SK-N-MC (cell line): ENCODE measurements at regions not wholly inside any gene's neighbourhood (a gene's known extent, or its start where the extent isn't known, plus 50 kb on each side); places are given as distances from the start of the nearest gene placed in this dataset.

Source experiments
- EZH2 ChIP-seq: fragments of 200-600 bp; sonication (generic); IDR thresholded peaks from one replicate; pipeline ENCODE4 v1.6.1; 2017; ENCODE audit warnings: antibody characterized with exemption
- POLR2AphosphoS5 ChIP-seq: IDR thresholded peaks from 2 replicates; pipeline ENCODE4 v1.6.1; 2012; ENCODE audit warnings: mild to moderate bottlenecking, low read depth, low read length, borderline replicate concordance

DNA sequence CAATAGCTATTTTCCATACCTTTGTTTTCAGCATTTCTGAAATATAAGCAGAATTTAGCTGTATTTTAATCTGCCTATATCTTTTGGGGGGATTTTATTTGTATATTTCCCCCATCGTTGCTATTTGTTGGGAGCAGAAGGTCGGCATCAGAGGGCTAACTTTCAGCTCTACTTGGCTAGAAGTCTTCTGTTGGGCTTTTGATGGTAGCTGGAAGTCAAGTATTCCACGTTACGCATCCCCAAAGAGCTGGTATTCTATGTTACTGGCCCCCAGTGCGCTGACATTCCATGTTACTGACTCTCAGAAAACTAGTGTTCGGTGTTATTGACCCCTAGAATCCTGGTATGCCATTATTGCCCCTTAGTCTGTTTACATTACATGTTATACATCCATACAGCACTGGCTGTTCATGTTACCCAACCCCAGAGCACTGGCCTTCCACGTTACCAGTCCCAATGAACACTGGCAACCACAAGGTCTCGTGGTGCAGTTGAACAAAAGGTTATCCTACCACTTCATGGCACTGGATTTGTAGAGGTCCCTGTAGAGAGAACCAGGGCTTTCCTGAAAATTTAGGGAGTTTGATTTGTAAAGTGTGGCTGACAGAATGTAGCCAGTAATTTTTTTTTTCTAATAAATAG, 278.1 kb upstream of the CD180 start:
- TF ChIP-seq POLR2AphosphoS5 (no peak), EZH2 (no peak)
